Skin epidermis (tissue), 12 donors: ENCODE measurements at regions not wholly inside any gene's neighbourhood (a gene's known extent, or its start where the extent isn't known, plus 50 kb on each side); places are given as distances from the start of the nearest gene placed in this dataset.

Experiments
- H3K27ac ChIP-seq, 21 experiments: fragments of 200-600 bp; sonication (generic) in 11 of 21; one replicate each; pipeline ENCODE4 v1.5.0; 2020; ENCODE audit warnings: mild to moderate bottlenecking in 3 of 21, inconsistent platforms in 2 of 21, moderate library complexity in 2 of 21
- H3K4me3 ChIP-seq, 7 experiments: fragments of 200-600 bp; sonication (generic) in 2 of 7; one replicate each; pipeline ENCODE4 v1.5.0; 2020; ENCODE audit warnings: inconsistent platforms in 2 of 7, mild to moderate bottlenecking in 2 of 7, moderate library complexity in 1 of 7

DNA sequence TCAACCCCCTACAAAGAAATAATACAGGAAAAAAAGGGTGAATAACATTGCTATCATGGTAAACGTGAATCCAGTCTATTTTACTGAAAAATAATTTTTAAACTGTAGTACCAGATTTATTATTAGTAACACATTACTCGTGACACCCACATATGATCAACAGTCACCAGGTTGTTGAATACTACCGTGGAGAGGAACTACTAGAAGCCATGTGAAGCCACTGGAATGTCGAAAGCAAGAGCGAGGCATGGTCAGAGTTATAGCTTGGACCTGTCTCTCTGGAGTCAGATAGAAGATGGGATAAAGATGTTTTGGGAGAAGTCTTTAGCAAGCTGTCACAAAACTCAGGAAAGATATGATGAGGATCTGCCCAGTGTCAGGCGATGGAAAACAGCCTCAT lies 63.2 kb upstream of the EPB41L3 start:
- H3K4me3 ChIP-seq, result no peak overlapping the region
- H3K27ac ChIP-seq, result no peak overlapping the region

DNA sequence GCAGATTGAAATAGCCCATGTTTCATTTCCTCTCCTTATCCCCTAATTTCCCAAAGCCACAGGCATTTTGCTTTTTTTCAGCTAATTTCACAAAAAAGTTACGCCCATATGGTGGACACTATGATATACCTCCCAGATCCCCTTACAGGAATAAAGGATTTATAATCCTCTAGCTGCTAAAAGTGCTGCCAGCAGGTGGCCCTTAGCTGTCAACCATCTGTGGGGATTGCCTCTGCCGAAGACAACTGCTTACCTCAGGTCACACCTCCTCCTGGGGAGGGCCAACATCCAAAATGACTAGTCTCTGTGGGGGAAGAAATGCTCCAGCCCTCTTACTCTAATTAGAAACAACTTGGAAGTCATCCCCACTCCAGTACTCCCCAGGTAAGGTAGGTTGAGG lies 61.0 kb upstream of the EPB41L3 start:
- H3K4me3 ChIP-seq, result no peak overlapping the region
- H3K27ac ChIP-seq, result no peak overlapping the region

DNA sequence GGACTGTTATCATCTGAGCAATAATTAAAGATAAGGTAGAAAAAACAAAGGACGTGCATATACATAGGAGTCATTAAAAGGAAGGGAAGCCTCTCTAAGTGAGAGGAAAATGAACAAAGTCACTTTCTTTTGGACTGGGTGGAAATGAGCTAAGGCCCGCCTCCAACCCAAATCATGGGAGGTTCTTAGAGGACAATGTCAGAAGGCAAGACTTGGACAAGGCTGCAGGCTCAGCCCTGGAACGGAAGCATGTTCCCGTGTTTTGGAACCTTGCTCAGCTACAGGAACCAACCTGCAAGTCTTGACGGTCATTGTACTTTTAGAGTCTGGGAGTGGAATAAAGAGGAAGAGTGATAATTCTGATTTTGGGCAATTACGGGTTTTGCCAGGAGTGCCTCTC lies 59.4 kb upstream of the EPB41L3 start:
- Histone ChIP-seq H3K27ac (no peak overlapping the region), H3K4me3 (no peak overlapping the region)

DNA sequence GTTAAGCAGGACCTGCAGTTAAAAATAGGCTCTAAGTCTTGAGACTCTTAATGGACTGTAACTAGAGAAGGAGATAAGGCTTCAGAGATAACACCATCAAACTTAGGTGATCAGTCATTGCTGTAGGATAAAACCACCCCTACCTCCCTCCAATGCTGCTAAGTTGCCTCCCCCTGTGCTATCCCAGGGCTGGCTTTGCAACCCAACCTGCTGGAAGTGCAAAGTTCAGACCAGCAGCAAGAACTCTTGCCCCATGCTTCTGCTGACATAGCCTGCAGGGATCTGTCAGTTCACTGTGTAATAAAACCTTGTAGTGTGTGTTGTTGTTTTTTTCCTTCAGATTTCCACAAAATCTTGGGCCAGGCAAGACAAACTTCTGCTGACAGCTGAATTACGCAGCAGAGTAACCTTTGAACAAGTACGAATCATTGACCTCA lies 57.4 kb upstream of the EPB41L3 start:
- Histone ChIP-seq H3K4me3 (no peak overlapping the region), H3K27ac (no peak overlapping the region)

DNA sequence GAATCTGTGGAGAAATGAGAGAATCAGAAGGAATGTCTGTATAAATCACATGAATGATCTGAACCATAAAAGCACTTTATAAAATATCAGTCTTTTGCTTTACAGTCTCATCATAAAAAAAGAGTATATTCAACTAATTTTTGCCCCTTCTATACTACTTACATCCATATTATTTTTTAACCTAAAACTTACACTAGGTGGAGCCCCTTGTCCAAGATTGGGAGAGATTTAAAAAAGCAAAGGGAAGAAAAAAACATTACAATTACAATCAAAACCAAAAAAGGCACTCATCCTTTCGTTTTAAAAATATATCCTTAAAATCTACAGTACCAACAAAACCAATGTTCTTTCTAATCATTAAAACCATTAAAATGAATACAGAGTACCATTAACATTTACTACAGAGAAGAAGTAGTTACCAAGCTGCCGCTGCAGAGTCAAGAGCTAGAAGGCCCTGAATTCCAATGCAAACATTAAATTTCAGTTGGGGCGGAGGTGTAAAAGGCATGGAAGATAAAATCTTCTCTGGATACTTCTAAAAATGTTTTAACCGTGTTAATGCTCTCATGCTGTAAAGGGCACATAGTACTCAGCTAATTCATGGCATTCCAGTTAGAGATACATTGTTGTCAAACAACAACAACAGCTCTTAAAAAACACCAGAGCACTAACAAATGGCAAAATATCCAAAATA lies 56.7 kb upstream of the EPB41L3 start:
- no peak overlapping the region for H3K4me3 ChIP-seq

DNA sequence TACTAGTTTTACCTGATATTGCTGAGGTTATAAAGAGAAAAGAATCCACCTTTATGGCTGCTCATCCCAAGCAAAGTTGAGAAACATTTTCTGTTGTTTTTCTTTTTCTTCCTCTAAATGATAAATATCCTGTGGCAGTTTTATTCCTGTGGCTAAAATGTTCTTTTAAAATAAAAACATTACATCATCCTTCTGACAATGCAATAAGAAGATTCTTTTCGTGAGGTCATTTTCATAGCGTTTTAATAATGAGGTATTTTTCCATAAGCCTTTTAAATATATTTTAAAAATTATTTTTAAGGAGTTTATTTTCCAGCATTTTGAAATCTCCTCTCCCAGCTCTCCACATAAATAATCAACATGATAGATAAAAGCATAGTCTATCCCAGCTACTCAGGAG lies 52.8 kb upstream of the EPB41L3 start:
- Histone ChIP-seq H3K27ac (no peak overlapping the region), H3K4me3 (no peak overlapping the region)

More for the DNA sequence above, 56.7 kb upstream of the EPB41L3 start:
- H3K27ac ChIP-seq, result no peak overlapping the region
